ENCODE measurements at regions not wholly inside any gene's neighbourhood (a gene's known extent, or its start where the extent isn't known, plus 50 kb on each side); places are given as distances from the start of the nearest gene placed in this dataset.
A peak's percentile ranks its signal among the peaks of the same experiment; 100 is the strongest.
"Not testable (repeated sequence)": the region's sequence is repeated elsewhere in the genome, so short reads cannot be mapped to it uniquely, and the experiment has no call there.

GRCh38 chr9:82382887-82383616 is 394.5 kb downstream of the SPATA31D1 start:
- DNase-seq (ENCODE audit: low spot score), result no peak

- DNase-seq (ENCODE audit: low spot score), result no peak
Measured at GRCh38 chr9:82385633-82386032, 397.1 kb downstream of the SPATA31D1 start.

GRCh38 chr9:82397534-82397933 is 409.0 kb downstream of the SPATA31D1 start:
- no peak for DNase-seq (ENCODE audit: low spot score)

GRCh38 chr9:82404196-82404870 is 415.8 kb downstream of the SPATA31D1 start:
- DNase-seq (ENCODE audit: low spot score), result peak; percentile 2

GRCh38 chr9:82404881-82405280 is 416.3 kb downstream of the SPATA31D1 start:
- DNase-seq (ENCODE audit: low spot score), result no peak

GRCh38 chr9:82406456-82407085 is 418.0 kb downstream of the SPATA31D1 start:
- no peak for DNase-seq (ENCODE audit: low spot score)

GRCh38 chr9:82410306-82410705 is 421.7 kb downstream of the SPATA31D1 start:
- DNase-seq (ENCODE audit: low spot score), result no peak

- DNase-seq (ENCODE audit: low spot score), result no peak
Measured at GRCh38 chr9:82410866-82411265, 422.3 kb downstream of the SPATA31D1 start.

GRCh38 chr9:82412586-82413305 is 424.2 kb downstream of the SPATA31D1 start:
- DNase-seq (ENCODE audit: low spot score), result no peak

- no peak for DNase-seq (ENCODE audit: low spot score)
Measured at GRCh38 chr9:82417501-82417900, 428.9 kb downstream of the SPATA31D1 start.

- DNase-seq (ENCODE audit: low spot score), result no peak
Measured at GRCh38 chr9:82418334-82418733, 429.8 kb downstream of the SPATA31D1 start.

GRCh38 chr9:82419696-82420486 is 431.3 kb downstream of the SPATA31D1 start:
- no peak for DNase-seq (ENCODE audit: low spot score)

GRCh38 chr9:82421498-82421897 is 432.9 kb downstream of the SPATA31D1 start:
- DNase-seq (ENCODE audit: low spot score), result no peak

- no peak for DNase-seq (ENCODE audit: low spot score)
Measured at GRCh38 chr9:82423700-82424099, 435.1 kb downstream of the SPATA31D1 start.

- no peak for DNase-seq (ENCODE audit: low spot score)
Measured at GRCh38 chr9:82424599-82425120, 436.1 kb downstream of the SPATA31D1 start.

GRCh38 chr9:82431121-82431520 is 442.5 kb downstream of the SPATA31D1 start:
- DNase-seq (ENCODE audit: low spot score), result no peak

GRCh38 chr9:82433290-82433931 is 444.8 kb downstream of the SPATA31D1 start:
- DNase-seq (ENCODE audit: low spot score), result not testable (repeated sequence)

GRCh38 chr9:82436475-82436874 is 447.9 kb downstream of the SPATA31D1 start:
- no peak for DNase-seq (ENCODE audit: low spot score)

GRCh38 chr9:82437183-82437582 is 448.6 kb downstream of the SPATA31D1 start:
- DNase-seq (ENCODE audit: low spot score), result not testable (repeated sequence)

- no peak for DNase-seq (ENCODE audit: low spot score)
Measured at GRCh38 chr9:82438581-82438980, 450.0 kb downstream of the SPATA31D1 start.

GRCh38 chr9:82443312-82443711 is 454.7 kb downstream of the SPATA31D1 start:
- DNase-seq (ENCODE audit: low spot score), result no peak

Measured in AG08395 (cell line).